Forelimb muscle (tissue), 1 donor: ENCODE measurements at regions not wholly inside any gene's neighbourhood (a gene's known extent, or its start where the extent isn't known, plus 50 kb on each side); places are given as distances from the start of the nearest gene placed in this dataset.

ENCODE experiments used
- DNase-seq: peaks from one replicate; pipeline ENCODE4 v3.0.0-alpha.2; 2013; ENCODE audit warnings: low read depth

DNA sequence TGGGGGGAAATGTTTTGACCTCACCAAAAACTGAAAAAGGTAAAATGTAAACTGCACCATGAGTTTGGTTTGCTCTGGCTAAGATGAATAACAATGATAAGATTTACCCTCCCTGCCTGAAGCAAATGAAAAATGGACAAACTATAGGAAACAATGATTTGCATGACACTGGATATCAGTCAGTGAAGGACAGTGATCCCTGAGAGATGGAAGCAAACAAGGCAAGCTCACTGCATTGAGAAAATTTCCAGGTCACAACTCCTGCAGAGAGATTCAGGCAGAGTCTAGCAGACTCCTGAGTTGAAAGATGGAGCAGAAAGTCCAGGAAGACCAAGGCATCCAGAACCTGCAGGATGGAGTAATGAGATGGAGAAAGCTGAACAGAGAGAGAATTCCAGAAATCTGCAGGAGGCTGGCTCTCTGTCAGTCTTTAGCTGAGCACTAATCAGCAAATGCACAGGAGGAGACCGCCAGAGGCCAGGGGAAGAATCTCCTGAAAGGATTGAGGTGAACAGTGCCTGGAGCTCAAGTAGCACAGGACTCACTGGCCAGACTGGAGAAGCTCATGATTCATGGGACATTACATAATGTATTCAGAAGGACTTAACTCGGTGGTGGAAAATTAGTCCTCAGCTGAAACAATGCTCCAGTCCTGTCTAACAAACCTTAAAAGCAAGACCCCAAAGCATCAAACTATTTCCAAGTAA, 51.2 kb upstream of the PALS2 start:
- no peak for DNase-seq
